ENCODE measurements at regions not wholly inside any gene's neighbourhood (a gene's known extent, or its start where the extent isn't known, plus 50 kb on each side); places are given as distances from the start of the nearest gene placed in this dataset.
"Not testable (repeated sequence)": the region's sequence is repeated elsewhere in the genome, so short reads cannot be mapped to it uniquely, and the experiment has no call there.

- no peak for DNase-seq
Observed at GRCh38 chr5:152105085-152105484, 180.4 kb upstream of the GLRA1 start.

- DNase-seq = no peak
Observed at GRCh38 chr5:152104211-152104610, 179.6 kb upstream of the GLRA1 start.

- DNase-seq = not testable (repeated sequence)
Observed at GRCh38 chr5:152102908-152103307, 178.3 kb upstream of the GLRA1 start.

- no peak for DNase-seq
Observed at GRCh38 chr5:152102057-152102456, 177.4 kb upstream of the GLRA1 start.

DNA sequence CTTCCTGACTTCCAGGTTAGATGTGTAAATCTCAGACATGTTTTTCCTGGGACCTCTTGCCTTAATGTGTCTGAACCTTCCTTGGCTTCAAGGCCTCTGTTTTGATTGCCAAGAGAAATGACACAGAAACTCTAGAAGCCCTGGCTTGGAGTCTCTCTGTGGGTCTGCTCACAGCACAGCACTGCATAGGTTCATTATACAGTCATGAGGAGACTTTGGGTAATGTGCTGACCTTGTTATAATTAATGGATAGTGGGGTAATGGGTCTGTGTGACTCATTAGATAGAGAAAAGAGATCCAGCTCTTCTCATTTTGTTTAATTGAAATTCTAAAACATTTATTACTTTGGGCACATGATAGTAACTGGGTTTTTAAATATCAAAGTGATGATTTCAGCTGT is 175.8 kb upstream of the GLRA1 start:
- no peak for DNase-seq

DNA sequence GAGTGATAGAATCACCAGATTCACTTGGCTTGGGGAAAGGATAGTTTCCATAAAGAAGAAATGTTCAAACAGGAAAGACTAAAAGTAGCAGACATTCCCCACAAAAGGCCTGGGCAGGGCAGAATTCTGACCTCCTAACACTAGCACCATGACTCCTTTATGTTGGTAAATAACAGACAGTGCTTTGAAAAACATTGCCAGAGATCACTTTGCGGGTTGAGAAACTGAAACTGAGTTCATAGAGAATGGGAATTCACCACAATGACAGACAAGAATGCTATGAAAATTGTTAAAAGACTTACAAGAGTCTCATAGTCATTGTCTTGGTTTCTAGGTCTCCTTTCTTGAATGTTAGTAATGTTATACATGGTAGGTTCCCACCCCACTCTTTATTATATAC is 172.5 kb upstream of the GLRA1 start:
- DNase-seq = no peak

DNA sequence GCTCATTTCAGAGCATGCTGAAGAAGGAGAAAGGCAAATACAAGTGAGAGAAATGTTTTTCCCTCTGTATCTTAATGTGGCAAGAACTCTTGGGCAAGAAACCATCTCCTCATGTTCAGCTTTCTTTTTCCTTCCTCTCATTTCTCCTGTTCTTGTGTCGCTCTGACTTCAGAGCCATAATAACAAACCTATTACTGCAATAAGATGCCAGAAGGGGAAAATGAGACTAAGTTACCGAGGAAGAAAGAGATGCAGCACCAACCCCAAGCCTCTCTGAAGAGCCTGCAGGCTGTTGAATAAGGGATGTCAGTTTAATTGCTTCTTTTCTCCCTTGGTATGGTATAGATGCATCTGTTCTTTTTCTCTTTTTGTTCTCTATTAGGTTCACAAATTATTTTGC is 170.1 kb upstream of the GLRA1 start:
- DNase-seq = no peak

DNA sequence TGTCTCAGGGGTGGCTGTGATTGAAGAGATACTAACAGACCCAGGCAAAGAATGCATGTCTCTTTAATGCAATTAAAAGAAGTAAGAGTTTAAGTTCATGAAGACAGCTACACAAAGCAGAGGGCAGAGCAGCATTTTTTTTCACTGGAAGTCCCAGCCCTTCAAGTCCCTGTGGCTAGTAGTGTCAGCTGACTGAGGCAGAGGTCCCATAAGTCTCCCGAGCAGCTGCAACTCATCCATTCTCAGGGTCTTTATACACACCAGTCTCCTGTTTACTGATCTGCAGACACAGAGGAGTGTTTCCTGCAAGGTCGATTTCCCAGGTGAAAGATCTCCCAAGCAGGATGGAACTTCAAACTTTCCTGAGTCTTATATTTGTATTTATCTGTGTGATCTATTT is 169.4 kb upstream of the GLRA1 start:
- DNase-seq = no peak

DNA sequence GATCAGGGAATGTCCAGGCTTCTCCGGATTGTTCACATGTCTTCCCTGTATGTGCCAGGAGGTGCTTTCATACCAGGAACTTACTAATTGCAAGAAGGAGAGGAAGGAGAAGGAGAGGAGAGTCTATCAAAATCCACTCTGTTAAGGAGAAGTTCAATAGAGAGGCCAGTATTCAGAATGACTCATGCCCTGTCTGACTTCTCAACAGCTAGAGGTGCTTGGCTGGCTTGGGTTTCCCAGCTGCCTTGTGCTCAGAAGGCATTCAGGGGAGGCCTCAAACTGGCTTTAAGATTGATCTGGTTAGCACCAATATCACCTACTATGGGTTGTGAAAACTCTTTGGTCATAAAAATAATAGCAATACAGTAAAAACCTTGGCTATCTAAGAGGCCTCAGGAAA is 167.9 kb upstream of the GLRA1 start:
- DNase-seq = no peak

GRCh38 chr5:152089644-152090043 is 165.0 kb upstream of the GLRA1 start:
- DNase-seq = no peak

- no peak for DNase-seq
Observed at GRCh38 chr5:152086668-152087067, 162.0 kb upstream of the GLRA1 start.

- DNase-seq = no peak
Observed at GRCh38 chr5:152084476-152084875, 159.8 kb upstream of the GLRA1 start.

- DNase-seq = no peak
Observed at GRCh38 chr5:152083231-152083630, 158.6 kb upstream of the GLRA1 start.

DNA sequence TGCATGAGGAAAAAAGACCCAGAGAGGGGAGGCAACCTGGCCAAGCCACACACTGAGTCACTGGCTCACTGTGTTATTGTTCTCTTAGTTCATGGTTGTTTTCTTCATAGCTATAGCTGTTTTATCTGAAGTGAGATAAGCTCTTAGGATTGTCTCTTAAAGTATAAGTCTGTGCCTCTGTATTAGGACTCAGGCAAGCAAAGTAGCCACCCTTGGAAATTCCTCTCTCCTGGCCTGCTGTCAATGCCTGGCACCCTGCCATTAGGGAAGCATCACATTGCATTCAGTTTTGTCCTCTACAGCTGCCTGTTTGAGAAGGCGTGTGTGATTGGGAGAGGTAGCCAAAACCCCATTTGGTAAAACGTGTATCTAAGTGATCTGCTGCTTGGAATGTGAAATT is 147.4 kb upstream of the GLRA1 start:
- no peak for DNase-seq

GRCh38 chr5:152070591-152070990 is 145.9 kb upstream of the GLRA1 start:
- no peak for DNase-seq

GRCh38 chr5:152066784-152067183 is 142.1 kb upstream of the GLRA1 start:
- DNase-seq = peak in 1 of 2 experiments; percentile 7

DNA sequence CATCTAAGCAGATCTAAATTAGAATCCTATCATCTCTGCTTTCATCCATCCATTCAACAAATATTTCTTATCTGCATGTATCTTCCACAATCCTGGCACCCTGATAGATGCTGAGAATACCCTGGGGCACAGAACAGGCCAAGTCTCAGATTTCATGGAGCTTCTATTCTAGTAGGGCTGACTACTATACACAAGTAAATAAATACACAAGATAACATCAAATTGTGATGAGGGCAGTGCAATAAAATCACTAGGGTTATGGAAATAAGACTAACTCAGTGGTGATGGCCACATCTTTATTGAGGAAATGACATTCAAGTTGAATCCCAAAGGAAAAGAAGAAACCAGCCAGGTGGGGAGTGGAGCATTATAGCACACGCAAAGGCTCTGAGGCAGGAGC is 138.4 kb upstream of the GLRA1 start:
- no peak for DNase-seq

DNA sequence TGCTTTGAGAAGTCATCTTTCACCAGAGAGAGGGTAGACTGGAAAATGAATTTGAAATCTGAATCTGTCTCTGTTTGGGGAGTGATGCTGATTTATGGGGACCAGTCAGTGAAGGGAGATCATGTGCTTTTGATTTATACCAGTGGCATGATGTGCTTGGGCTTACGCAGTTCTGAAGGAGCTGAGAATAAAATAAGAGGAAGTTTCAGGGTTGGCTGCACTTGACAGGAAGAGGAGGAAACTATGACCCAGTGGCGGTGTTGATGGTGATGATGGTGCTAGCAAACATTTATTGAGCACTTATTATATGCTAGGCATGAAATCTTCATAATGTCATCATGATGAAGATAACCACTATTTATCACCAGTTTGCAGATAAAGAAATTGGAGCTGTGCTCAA is 136.4 kb upstream of the GLRA1 start:
- no peak for DNase-seq

DNA sequence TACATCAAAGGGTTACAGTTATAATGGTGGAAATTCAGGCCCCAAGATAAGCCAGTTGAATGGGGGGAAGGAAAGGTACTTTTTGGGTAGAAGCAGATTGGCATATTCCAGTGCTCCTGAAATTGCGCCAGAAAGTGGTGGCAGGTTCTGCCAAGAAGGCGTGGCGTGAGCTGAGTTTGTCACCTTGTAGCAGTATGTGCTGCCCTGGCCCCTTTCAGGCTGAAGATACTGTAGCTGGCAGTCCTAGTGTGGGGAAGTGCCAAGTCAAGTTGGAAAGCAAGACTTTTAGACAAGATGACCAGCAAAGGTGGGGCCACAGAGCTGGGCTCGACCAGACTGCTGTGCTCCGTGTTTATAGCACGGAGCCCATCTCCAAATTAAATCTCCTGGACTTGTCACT is 133.6 kb upstream of the GLRA1 start:
- no peak for DNase-seq

- DNase-seq = no peak
Observed at GRCh38 chr5:152056931-152057330, 132.3 kb upstream of the GLRA1 start.

DNA sequence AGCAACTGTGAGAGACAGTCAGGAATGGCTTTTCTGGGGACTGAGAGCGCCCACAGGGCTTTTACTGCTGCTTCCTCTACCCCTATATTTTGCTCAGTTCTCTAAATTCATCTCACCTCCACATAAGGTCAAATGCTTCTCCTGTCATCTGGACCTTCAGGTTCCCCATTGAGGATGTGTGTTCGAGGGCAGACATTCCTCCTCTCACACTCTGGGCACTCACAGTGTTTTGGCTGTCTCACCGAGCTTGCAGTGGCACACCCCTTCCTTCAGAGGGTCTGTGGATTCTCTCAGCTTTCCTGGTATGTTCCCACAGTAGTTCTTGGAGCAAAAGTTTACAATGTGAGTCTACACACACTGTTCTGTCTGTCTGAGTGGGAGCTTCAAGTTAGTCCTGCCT is 127.8 kb upstream of the GLRA1 start:
- no peak for DNase-seq

DNA sequence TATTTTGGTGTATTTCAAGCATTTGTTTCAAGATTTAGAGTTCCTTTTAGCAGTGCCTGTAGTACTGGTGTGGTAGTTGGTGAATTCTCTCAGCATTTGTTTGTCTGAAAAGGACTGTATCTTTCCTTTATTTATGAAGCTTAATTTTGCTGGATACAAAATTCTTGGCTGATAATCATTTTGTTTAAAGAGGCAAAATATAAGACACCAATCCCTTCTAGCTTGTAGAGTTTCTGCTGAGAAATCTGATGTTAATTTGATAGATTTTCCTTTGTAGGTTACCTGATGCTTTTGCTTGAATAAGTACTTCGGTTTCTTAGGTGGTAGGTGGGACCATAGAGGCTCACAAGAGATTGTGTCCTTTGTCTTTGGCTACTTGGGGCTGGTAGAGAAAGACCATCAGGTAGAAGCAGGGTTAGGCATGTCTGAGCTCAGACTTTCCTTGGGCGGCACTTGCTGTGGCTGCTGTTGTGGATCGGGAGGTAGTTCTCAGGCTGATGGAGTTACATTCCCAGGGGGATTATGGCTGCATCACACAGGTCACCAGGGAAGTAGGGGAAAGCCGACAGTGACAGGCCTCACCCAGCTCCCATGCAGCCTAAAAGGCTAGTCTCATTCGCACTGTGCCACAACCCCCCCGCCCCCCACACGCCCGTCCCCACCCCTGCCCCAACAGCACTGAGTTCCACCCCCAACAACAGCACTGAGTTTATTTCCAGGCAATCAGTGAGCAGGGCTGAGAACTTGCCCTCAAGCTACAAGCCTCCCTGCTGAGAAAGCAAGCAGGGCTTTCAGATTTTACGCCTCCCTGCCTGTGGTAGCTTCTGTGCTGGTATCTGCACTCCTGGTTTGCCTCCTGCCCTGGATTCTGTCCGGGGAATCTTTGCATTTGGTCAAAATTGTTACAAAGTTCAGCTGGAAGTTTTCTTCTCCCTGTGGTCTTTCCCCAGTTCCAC is 127.1 kb upstream of the GLRA1 start:
- no peak for DNase-seq

DNA sequence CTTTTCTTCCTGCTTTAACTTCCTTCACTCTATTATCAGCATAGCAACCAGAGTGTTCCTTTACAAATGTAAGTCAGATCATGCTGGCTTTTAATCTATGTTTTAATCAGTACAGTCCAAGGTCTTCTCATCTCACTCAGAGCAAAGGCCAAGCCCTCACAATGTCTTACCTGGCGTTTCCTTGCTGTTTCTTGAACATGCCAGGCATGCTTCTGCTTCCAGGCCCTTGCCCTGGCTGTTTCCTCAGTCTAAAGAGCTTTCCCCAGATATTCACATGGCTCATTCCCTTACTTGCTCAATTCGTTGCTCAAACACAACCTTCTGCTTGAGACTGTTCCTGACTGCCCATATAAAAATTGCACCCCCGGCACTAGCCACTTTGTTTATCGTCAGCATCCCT is 121.7 kb upstream of the GLRA1 start:
- no peak for DNase-seq

- DNase-seq = peak in 1 of 2 experiments; percentile 5
Observed at GRCh38 chr5:152038856-152039255, 114.2 kb upstream of the GLRA1 start.
